ENCODE measurements at regions not wholly inside any gene's neighbourhood (a gene's known extent, or its start where the extent isn't known, plus 50 kb on each side); places are given as distances from the start of the nearest gene placed in this dataset.

DNA sequence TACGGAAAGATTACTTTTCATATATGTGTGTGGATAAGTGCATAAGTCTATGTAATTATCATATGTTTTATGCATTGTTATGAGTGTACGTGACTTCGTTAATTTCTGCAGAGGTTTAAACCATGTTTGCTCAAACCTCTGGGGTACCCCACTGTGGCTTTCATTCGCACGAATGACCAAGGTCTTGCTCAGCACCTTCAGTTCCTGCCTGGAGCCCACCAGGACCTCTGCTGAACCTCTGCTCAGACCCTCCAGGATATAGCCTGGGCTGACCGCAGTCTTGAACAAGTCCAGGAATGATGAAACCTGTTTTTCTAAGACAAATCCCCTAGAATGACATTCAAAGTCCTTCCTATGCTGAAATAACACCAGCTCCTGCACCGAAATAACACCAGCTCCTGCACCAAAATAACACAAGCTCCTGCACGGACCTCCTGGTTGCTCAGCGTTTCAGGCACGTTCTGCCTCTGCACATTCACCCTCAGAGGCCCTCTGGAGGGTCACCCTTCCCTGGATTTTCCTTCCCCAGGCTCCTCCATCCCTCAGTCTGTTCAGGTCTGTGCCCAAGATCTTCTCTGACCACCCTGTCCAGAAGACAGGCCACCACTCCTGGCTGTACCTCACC, 99.7 kb upstream of the BOD1 start:
- no peak for DNase-seq (ENCODE audit: low spot score in 2 of 2)
- no peak for FAIRE-seq

- FAIRE-seq (no peak), DNase-seq (ENCODE audit: low spot score in 2 of 2) (no peak)
Measured at GRCh38 chr5:173717959-173718358, 101.5 kb upstream of the BOD1 start.

GRCh38 chr5:173718469-173718868, 102.0 kb upstream of the BOD1 start:
- no peak for FAIRE-seq
- DNase-seq (ENCODE audit: low spot score in 2 of 2) = no peak

DNA sequence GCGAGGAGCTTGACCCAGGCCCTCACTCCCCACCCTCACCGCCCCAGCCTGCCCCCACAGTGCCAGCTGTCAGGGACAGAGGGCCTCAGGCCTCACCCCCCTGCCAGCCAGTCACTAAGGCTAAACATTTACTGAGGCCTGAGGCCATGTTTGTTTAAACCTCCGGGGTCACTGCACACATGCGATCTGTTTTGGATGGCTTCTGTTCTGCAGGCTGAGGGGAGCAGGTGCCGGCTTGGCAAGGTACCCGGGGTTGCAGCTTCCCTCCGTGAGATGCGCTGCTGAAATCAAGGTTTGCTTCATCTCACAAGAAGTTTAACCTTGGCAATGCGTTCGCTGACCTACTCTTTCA, 103.3 kb upstream of the BOD1 start:
- DNase-seq (ENCODE audit: low spot score in 2 of 2) (no peak), FAIRE-seq (no peak)

DNA sequence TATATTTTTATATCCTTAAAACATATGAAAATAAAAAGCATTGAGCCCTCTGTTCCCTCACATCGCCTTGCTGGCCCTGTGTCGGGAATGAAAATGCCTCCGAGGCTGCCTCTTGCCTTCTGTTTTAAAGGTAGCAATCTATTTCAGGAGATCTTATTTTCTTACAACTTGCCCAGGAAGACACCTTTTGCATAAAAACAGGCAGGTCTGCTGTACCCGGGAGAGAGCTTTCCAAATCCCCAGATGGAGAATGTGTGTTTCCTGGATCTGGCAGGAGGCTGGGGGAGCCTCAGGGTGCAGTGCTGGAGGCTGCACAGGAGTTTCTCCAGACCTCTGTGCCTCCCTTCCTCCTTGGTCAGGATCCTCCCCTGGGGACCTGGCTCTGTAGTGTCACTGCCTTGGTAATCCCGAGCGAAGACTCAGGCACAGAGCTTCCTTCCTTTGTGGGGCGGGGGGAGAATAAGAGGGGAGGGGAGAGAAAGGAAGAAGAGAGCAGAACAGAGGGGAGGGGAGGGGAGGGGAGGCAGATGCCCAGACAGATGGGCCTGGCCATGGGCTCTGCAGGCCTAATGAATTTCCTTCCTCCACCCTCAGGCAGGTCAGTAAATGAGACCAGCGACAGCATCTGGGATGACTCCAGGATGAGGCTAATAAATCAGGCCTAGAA, 104.0 kb upstream of the BOD1 start:
- DNase-seq (ENCODE audit: low spot score in 2 of 2) (no peak), FAIRE-seq (no peak)

GRCh38 chr5:173720953-173721600, 104.6 kb upstream of the BOD1 start:
- FAIRE-seq (no peak), DNase-seq (ENCODE audit: low spot score in 2 of 2) (no peak)

- no peak for FAIRE-seq
- no peak for DNase-seq (ENCODE audit: low spot score in 2 of 2)
Measured at GRCh38 chr5:173721601-173722232, 105.3 kb upstream of the BOD1 start.

- FAIRE-seq (no peak), DNase-seq (ENCODE audit: low spot score in 2 of 2) (no peak)
Measured at GRCh38 chr5:173726846-173727557, 110.6 kb upstream of the BOD1 start.

DNA sequence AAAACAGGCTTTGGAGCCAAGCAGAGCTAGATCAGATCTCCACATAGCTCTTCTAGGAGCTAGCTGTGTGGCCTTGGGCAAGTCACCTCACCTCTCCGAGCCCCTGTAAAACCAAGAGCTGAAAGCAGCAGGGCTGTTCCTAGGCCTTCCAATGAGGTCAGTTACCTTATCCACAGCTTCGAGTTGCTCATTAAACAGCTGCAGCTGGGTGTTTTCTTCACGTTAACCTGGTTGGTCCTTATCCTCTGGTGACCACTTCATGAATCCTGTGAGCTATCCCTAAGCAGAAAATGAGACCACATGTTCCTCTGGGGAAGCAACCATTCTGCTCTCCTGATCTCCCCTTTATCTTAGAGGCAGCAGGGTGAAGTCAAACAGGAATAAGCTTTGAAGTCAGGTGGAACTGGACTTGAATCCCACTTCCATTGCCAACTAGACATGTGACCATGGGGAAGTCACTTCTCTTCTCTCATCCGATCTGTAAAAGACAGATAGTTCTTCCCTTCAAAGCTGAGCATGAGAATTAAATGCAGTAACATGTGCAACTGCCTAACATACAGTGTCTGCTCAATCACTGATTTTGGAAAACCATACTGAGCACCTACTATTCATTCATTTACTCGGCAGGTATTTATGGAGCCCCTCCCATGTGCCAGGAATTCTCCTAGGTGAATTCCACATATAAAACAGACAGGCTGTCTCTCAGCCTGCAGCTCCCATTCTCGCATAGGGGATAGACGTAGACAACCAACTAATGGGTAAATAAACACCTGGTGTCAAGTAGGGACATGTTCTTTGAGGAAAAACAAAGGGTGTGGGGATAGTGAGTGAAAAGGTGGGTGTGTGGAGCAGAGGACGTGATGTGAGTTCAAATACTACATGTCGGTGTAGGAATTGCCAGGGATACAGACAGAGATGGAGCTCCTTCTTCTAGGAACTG, 111.7 kb upstream of the BOD1 start:
- FAIRE-seq = no peak
- no peak for DNase-seq (ENCODE audit: low spot score in 2 of 2)

DNA sequence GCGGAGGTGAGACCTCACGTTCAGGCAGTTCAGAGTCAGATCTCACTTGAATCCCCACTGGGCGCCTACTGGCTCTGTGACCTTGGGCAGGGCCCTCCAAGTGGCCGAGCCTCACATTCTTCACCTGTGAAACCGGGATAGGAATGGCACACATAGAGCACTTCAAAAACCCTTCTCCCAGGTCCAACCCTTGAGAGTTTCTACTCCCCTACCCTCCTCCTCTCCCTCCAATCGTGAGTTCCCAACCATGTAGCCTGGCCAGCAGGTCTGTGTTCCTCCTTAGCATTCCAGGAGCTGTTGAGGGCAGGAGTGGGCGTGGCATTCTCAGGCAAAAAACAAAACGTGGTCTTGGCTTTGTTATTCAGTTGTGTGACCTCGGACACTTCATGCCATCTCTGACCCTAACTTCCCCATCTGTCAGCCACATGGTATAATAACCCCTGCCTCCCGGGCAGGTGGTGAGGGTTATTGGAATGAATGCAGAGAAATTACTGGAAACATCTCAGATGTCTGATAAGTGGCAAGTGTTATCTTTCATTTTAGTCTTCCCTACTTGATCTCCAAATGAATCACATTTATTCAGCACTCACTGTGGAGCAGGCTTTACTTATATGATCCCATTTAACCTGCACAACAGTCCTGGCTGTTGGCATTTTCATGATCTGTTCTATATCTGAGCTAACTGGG, 112.8 kb upstream of the BOD1 start:
- DNase-seq (ENCODE audit: low spot score in 2 of 2) = no peak
- FAIRE-seq = no peak

- FAIRE-seq = no peak
Measured at GRCh38 chr5:173730632-173731298, 114.3 kb upstream of the BOD1 start.

DNA sequence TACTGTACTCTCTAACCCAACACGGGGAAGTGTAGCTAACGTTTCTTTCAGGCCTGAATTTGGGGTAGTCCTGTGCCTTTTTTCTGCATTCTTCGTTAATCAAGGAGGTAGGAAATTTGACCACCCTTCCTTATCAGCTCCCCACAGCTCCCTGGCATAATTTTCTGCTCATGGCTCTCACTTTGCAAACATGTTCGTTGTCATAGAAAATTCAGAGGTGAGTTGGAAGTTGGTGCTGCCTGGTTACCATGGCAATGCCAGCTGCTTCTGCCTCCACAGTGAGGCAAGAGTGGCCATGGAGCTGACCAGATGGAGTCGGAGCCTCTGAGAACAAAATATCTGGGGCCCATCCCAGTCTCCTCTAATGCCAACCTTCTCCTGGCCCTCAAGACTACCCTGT, 116.6 kb upstream of the BOD1 start:
- FAIRE-seq (no peak), DNase-seq (ENCODE audit: low spot score in 2 of 2) (no peak)

More at GRCh38 chr5:173730632-173731298, 114.3 kb upstream of the BOD1 start:
- DNase-seq (ENCODE audit: low spot score in 2 of 2) = no peak

DNA sequence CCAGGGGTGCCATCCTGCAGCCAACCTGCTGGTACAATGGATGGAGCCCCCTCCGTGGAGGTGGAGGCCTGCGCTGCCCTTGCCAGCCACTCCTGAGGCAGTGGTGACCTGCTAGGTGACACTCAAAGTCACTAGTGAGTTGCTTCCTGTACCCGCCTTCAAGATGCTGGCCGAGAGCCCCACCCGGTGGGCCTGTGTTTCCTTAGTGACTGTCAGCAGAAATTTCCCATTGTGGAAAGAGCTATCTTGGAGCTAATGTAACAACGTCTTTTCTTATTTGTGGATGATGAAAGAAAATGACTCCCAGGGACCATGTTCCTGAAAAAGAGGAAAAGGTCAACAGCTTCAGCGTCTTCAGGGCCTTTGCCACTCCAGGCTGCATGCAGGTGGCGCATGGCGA, 117.0 kb upstream of the BOD1 start:
- DNase-seq (ENCODE audit: low spot score in 2 of 2) (no peak), FAIRE-seq (no peak)

GRCh38 chr5:173733831-173734501, 117.5 kb upstream of the BOD1 start:
- no peak for FAIRE-seq

DNA sequence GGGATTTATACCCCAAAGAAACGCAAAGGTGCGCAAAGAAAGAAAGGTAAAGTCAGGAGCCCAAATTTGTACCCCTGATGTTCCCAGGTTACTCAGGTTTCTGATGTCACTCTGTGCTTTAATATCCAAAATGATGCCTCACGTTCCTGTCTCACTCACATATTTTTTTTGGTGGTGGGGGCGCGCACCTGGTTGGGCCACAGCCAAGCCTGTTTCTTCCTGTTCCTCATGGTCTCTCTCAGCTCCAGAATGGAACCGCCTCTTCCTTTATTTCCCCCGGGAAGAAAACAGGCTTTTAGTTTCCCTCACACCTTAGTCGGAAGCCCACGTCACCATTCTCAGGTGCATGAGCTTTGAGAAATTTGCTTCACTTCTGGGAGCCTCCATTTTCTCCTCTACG, 118.3 kb upstream of the BOD1 start:
- FAIRE-seq = no peak
- no peak for DNase-seq (ENCODE audit: low spot score in 2 of 2)

More at GRCh38 chr5:173733831-173734501, 117.5 kb upstream of the BOD1 start:
- DNase-seq (ENCODE audit: low spot score in 2 of 2) = no peak

DNA sequence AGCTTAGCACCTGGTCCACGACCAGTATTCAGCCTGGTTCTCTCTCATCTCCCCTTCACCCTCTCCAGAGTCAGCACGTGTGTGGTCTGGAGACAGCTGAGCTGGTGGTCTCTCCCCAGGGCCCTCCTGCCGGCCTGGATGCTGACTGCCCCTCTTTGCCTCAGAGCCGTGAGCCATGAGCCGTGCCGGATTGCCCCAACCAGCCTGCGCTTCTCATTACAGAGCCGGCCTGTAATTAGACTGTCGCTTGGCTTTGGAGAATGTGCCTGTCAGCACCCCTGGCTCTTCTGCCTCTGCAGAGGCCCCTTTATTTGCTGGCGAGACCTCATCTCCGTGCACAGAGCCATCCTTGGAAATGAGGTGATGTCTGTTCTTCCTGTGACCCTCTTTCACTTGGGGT, 118.7 kb upstream of the BOD1 start:
- FAIRE-seq = no peak

DNA sequence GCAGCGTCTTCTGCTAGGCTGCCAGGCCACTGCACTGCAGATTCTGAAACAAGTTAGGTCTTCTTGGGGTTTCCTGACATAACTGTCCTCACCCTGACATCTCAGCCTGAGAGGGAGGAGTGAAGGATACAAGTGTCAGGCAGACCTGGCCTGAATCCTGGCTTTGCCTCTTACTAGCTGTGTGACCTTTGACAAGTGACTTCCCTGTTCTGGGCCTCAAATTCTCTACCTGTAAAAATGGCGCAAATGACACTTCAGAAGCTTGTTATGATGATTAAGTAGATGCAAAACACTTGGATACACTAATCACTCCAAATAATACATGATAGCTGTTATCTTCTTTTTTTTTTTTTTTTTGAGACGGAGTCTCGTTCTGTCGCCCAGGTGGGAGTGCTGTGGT, 119.2 kb upstream of the BOD1 start:
- DNase-seq (ENCODE audit: low spot score in 2 of 2) (no peak), FAIRE-seq (no peak)

More for the DNA sequence above, 118.7 kb upstream of the BOD1 start:
- no peak for DNase-seq (ENCODE audit: low spot score in 2 of 2)

GRCh38 chr5:173736374-173736773, 119.9 kb upstream of the BOD1 start:
- FAIRE-seq (no peak), DNase-seq (ENCODE audit: low spot score in 2 of 2) (no peak)
